HCT116 (cell line): ENCODE measurements at regions not wholly inside any gene's neighbourhood (a gene's known extent, or its start where the extent isn't known, plus 50 kb on each side); places are given as distances from the start of the nearest gene placed in this dataset.

Source experiments
- ATAC-seq: fragments of 200-7000 bp; cut with Tn5 transposase; 2 replicates; pipeline ENCODE4 v1.9.1; 2020; ENCODE audit warnings: mild to moderate bottlenecking, moderate library complexity
- BruUV-seq: library from RNA; stranded (reverse); fragments of 400-500 nt; replicated peaks from 2 replicates; lab custom pipeline; 2021; lab: Mats Ljungman, UMichigan
- CTCF ChIA-PET: fragments of 300-600 bp; sonication (Branson Sonifier 250); formaldehyde crosslinking; loops from one replicate; lab custom pipeline; 2021; ENCODE audit warnings: antibody characterized with exemption; lab: Charles Lee
- POLR2A ChIA-PET: fragments of 300-600, 350-600 bp; sonication (Branson Sonifier 250); formaldehyde crosslinking; loops from one replicate; lab custom pipeline; 2021; ENCODE audit warnings: antibody characterized with exemption; lab: Charles Lee
- RAD21 ChIA-PET, 2 experiments: fragments of 300-600 bp; sonication (Branson Sonifier 250); formaldehyde crosslinking; loops; one replicate each; lab custom pipeline; 2023; ENCODE audit warnings: low total read pairs in 2 of 2; ENCODE audit not compliant: uncharacterized antibody in 2 of 2, unreplicated experiment in 2 of 2, low non-redundant PET in 1 of 2; lab: Charles Lee
- DNase-seq: peaks from one replicate; pipeline ENCODE4 v3.0.0-alpha.2; 2010; ENCODE audit warnings: low read depth, low spot score
- H2AFZ ChIP-seq: fragments of 200-600 bp; shearing (Covaris generic), sonication (generic); 2 replicates; pipeline ENCODE4 v1.6.1; 2017; ENCODE audit warnings: low read depth, mixed run types, mixed read lengths, antibody characterized with exemption, low read length; ENCODE audit not compliant: poor library complexity, severe bottlenecking
- H3K27ac ChIP-seq: 2 replicates; pipeline ENCODE4 v1.5.1; 2012; ENCODE audit warnings: low read depth, low read length
- H3K27me3 ChIP-seq: fragments of 200-600 bp; sonication (generic); 2 replicates; pipeline ENCODE4 v1.6.1; 2016; ENCODE audit warnings: mixed run types, low read length, mixed read lengths; ENCODE audit not compliant: insufficient read depth
- H3K36me3 ChIP-seq, 2 experiments: fragments of 200-500 bp in 1 of 2; fragments of 200-600 bp in 1 of 2; sonication (Bioruptor generic) in 1 of 2; sonication (generic) in 1 of 2; 2 replicates each; pipeline versions ENCODE4 v1.5.1 to v1.6.1; 2014 to 2016; ENCODE audit warnings: low read length in 2 of 2, inconsistent platforms in 1 of 2, mixed read lengths in 1 of 2, mixed run types in 1 of 2; ENCODE audit not compliant: insufficient read depth in 2 of 2, control insufficient read depth in 1 of 2
- H3K4me1 ChIP-seq, 2 experiments: fragments of 200-600 bp in 1 of 2; sonication (generic) in 1 of 2; 2 replicates each; pipeline versions ENCODE4 v1.5.1 to v1.6.1; 2012 to 2017; ENCODE audit warnings: low read length in 2 of 2, inconsistent platforms in 1 of 2, mild to moderate bottlenecking in 1 of 2, mixed read lengths in 1 of 2, mixed run types in 1 of 2, moderate library complexity in 1 of 2; ENCODE audit not compliant: insufficient read depth in 2 of 2, control insufficient read depth in 1 of 2
- H3K4me2 ChIP-seq: fragments of 200-600 bp; sonication (generic); 2 replicates; pipeline ENCODE4 v1.6.1; 2017; ENCODE audit warnings: mixed run types, low read length, mixed read lengths
- H3K4me3 ChIP-seq, 2 experiments: fragments of 200-600 bp in 1 of 2; sonication (generic) in 1 of 2; replicated peaks in 1 of 2; 2 replicates each; pipeline ENCODE4 v1.5.1; 2011 to 2016; ENCODE audit warnings: low read length in 2 of 2, control low read depth in 1 of 2, low read depth in 1 of 2, mild to moderate bottlenecking in 1 of 2, mixed read lengths in 1 of 2, mixed run types in 1 of 2
- H3K79me2 ChIP-seq: fragments of 200-600 bp; sonication (generic); 2 replicates; pipeline ENCODE4 v1.6.1; 2017; ENCODE audit warnings: mild to moderate bottlenecking, mixed run types, low read length, moderate library complexity, mixed read lengths; ENCODE audit not compliant: insufficient read depth
- H3K9ac ChIP-seq: fragments of 200-600 bp; sonication (generic); 2 replicates; pipeline ENCODE4 v1.6.1; 2016; ENCODE audit warnings: low read length, mixed read lengths
- H3K9me2 ChIP-seq: fragments of 200-600 bp; sonication (generic), shearing (Covaris generic); 2 replicates; pipeline ENCODE4 v1.6.1; 2017; ENCODE audit warnings: mixed run types, mild to moderate bottlenecking, moderate library complexity; ENCODE audit not compliant: insufficient read depth
- H3K9me3 ChIP-seq, 2 experiments: fragments of 200-500 bp in 1 of 2; fragments of 200-600 bp in 1 of 2; sonication (Bioruptor generic) in 1 of 2; sonication (generic) in 1 of 2; 2 replicates each; pipeline ENCODE4 v1.6.1; 2014 to 2017; ENCODE audit warnings: low read length in 2 of 2, mixed read lengths in 2 of 2, inconsistent platforms in 1 of 2, low read depth in 1 of 2, mild to moderate bottlenecking in 1 of 2, mixed run types in 1 of 2, moderate library complexity in 1 of 2; ENCODE audit not compliant: control insufficient read depth in 1 of 2, insufficient read depth in 1 of 2
- H4K20me1 ChIP-seq: fragments of 200-600 bp; sonication (generic), shearing (Covaris generic); 2 replicates; pipeline ENCODE4 v1.6.1; 2017; ENCODE audit warnings: mixed run types, mild to moderate bottlenecking, moderate library complexity; ENCODE audit not compliant: insufficient read depth
- CBX3 ChIP-seq: IDR thresholded peaks from 2 replicates; pipeline ENCODE4 v1.6.1; 2012; ENCODE audit warnings: low read depth
- CEBPB ChIP-seq: IDR thresholded peaks from 2 replicates; pipeline ENCODE4 v1.6.1; 2012; ENCODE audit warnings: low read depth
- EZH2 ChIP-seq: fragments of 200-600 bp; sonication (generic); IDR thresholded peaks from 2 replicates; pipeline ENCODE4 v1.6.1; 2017; ENCODE audit warnings: antibody characterized with exemption, mixed run types
- JUND ChIP-seq: IDR thresholded peaks from 2 replicates; pipeline ENCODE4 v1.6.1; 2012
- SIN3A ChIP-seq: IDR thresholded peaks from 2 replicates; pipeline ENCODE4 v1.6.1; 2012; ENCODE audit warnings: low read depth
- intact Hi-C: fragments of 100-400 bp; cut with micrococcal nuclease; formaldehyde crosslinking; loops from 2 replicates; pipeline ENCODE4 v1.10.0; 2022

- no peaks in the 10 kb centered on the region for H3K36me3 ChIP-seq
- no peak for DNase-seq
These were observed 72.8 kb downstream of the PTTG1 start for GRCh38 chr5:160494451-160494850.

DNA sequence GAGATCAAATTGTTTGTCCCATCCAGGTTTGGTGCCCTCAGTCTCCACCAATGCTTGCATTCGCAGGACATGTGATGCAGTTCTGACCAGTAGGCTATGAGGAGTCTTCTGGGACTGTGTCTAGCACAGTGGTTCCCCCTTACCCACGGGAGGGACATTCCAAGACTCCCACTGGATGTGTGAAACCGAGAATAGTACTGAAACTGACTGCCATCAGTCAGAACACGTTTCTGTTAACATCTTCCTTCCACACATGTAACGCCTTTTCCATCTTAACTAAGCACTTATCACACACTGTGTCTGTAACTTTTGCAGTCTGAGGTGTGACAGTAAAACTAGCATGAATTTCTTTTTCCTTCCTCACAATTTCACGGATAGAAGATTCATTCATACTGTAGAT lies 74.7 kb downstream of the PTTG1 start:
- H3K27ac ChIP-seq: no peak overlapping the region
- H3K27me3 ChIP-seq: peaks cover 42% of the 10 kb centered on the region
- H4K20me1 ChIP-seq: no peaks in the 10 kb centered on the region
- H2AFZ ChIP-seq: no peak overlapping the region
- H3K9me3 ChIP-seq: no peaks in the 10 kb centered on the region
- intact Hi-C loops: no loop called here
- H3K4me3 ChIP-seq: no peak overlapping the region
- H3K4me2 ChIP-seq: no peak overlapping the region
- DNase-seq: no peak
- H3K4me1 ChIP-seq: no peaks in the 10 kb centered on the region
- POLR2A ChIA-PET: no interaction called here
- RAD21 ChIA-PET: no interaction called here
- no TSS peak for BruUV-seq
- TF ChIP-seq CBX3: no peak
- TF ChIP-seq, all 23 proteins: peak for 0
- Histone ChIP-seq H3K36me3 (no peaks in the 10 kb centered on the region), H3K9ac (no peak overlapping the region), H3K79me2 (no peaks in the 10 kb centered on the region), H3K9me2 (no peaks in the 10 kb centered on the region)
- no peak for ATAC-seq
- CTCF ChIA-PET: no interaction called here

More at GRCh38 chr5:160494451-160494850, 72.8 kb downstream of the PTTG1 start:
- peaks cover 47% of the 10 kb centered on the region for H3K27me3 ChIP-seq
- no peak for ATAC-seq
- ChIA-PET CTCF (interaction anchor here (1.5 kb wide), 1 partner anchor 56 kb away, joined by 5 read pairs; no protein-coding TSS in a partner anchor), POLR2A (no interaction called here), RAD21 (no interaction called here)
- TF ChIP-seq EZH2: no peak
- TF ChIP-seq JUND: no peak
- TF ChIP-seq CEBPB: no peak
- no peak for TF ChIP-seq SIN3A
- H3K4me1 ChIP-seq: no peaks in the 10 kb centered on the region
- no peaks in the 10 kb centered on the region for H4K20me1 ChIP-seq
- intact Hi-C loops: no loop called here
- no peaks in the 10 kb centered on the region for H3K9me3 ChIP-seq
- H3K27ac ChIP-seq: no peak overlapping the region
- H2AFZ ChIP-seq: no peak overlapping the region
- no peaks in the 10 kb centered on the region for H3K9me2 ChIP-seq
- no TSS peak for BruUV-seq
- H3K79me2 ChIP-seq: no peaks in the 10 kb centered on the region
- no peak overlapping the region for H3K4me2 ChIP-seq
- H3K9ac ChIP-seq: no peak overlapping the region
- H3K4me3 ChIP-seq: no peak overlapping the region
